Smooth muscle cell (in vitro differentiated cells): ENCODE measurements at regions not wholly inside any gene's neighbourhood (a gene's known extent, or its start where the extent isn't known, plus 50 kb on each side); places are given as distances from the start of the nearest gene placed in this dataset.

Experiments used
- DNase-seq: peaks from one replicate; lab custom pipeline; 2025; ENCODE audit not compliant: unreplicated experiment; lab: John Stamatoyannopoulos, UW
- H2AFZ ChIP-seq: fragments of 200-600 bp; sonication (generic); 2 replicates; pipeline ENCODE4 v1.6.0; 2016; ENCODE audit warnings: antibody characterized with exemption, low read depth, mild to moderate bottlenecking
- H3F3A ChIP-seq: fragments of 200-600 bp; sonication (generic); 2 replicates; pipeline ENCODE4 v1.6.0; 2017; ENCODE audit warnings: antibody characterized with exemption, low read depth
- H3K27ac ChIP-seq: fragments of 200-600 bp; sonication (generic); 2 replicates; pipeline ENCODE4 v1.5.1; 2016; ENCODE audit warnings: low read depth, mild to moderate bottlenecking
- H3K27me3 ChIP-seq: fragments of 200-600 bp; sonication (generic); 2 replicates; pipeline ENCODE4 v1.6.1; 2016; ENCODE audit warnings: low read depth, mild to moderate bottlenecking
- H3K36me3 ChIP-seq: fragments of 200-600 bp; sonication (generic); 2 replicates; pipeline ENCODE4 v1.5.1; 2016; ENCODE audit warnings: low read depth
- H3K4me1 ChIP-seq: fragments of 200-600 bp; sonication (generic); 2 replicates; pipeline ENCODE4 v1.5.1; 2016; ENCODE audit warnings: low read depth
- H3K4me2 ChIP-seq: fragments of 200-600 bp; sonication (generic); 2 replicates; pipeline ENCODE4 v1.6.0; 2016; ENCODE audit warnings: mild to moderate bottlenecking
- H3K4me3 ChIP-seq: fragments of 200-600 bp; sonication (generic); 2 replicates; pipeline ENCODE4 v1.5.1; 2016; ENCODE audit warnings: mild to moderate bottlenecking
- H3K79me2 ChIP-seq: fragments of 200-600 bp; sonication (generic); 2 replicates; pipeline ENCODE4 v1.6.0; 2016; ENCODE audit warnings: low read depth, mild to moderate bottlenecking
- H3K9ac ChIP-seq: fragments of 200-600 bp; sonication (generic); 2 replicates; pipeline ENCODE4 v1.6.0; 2016; ENCODE audit warnings: low read depth
- H3K9me3 ChIP-seq: fragments of 200-600 bp; sonication (generic); replicated peaks from 2 replicates; pipeline ENCODE4 v1.5.1; 2016; ENCODE audit warnings: low read depth
- H4K20me1 ChIP-seq: fragments of 200-600 bp; sonication (generic); 2 replicates; pipeline ENCODE4 v1.6.0; 2016; ENCODE audit warnings: low read depth
- WGBS: methylation state at CpG from one replicate; pipeline ENCODE4 v1.1.7; 2016; ENCODE audit warnings: low lambda C conversion rate; 5-methylcytosine and 5-hydroxymethylcytosine counted together
- TF ChIP-seq, protein P1 (sequence below): fragments of 200-600 bp; sonication (generic); IDR thresholded peaks from 2 replicates; pipeline ENCODE4 v1.5.1; 2017; ENCODE audit warnings: borderline replicate concordance, mild to moderate bottlenecking, antibody characterized with exemption; ENCODE audit not compliant: insufficient read depth, poor library complexity, severe bottlenecking

DNA sequence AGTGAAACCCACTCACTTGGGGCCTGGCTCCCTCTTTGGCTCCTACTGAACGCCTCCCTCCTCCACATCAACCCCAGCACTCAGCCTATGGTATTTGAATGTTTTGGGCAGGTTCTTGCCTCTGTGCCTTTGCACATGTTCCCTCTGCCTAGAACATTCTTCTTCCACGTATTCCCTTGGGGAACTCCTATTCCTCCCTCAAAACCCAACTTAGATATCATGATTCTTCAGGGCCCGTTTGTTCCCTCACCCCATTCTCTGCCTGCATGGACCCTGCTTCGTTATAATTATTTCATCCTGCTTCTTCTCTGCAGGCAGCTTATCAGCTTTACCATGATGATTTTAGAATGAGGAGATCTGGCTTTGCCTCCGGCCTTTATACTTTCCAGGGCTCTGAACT, 215.0 kb upstream of the IER5L start:
- Histone ChIP-seq H2AFZ (no peak overlapping the region), H3K4me3 (no peak overlapping the region), H3K27ac (no peak overlapping the region), H3K27me3 (no peaks in the 10 kb centered on the region), H3K9me3 (no peaks in the 10 kb centered on the region), H4K20me1 (no peaks in the 10 kb centered on the region), H3K79me2 (no peaks in the 10 kb centered on the region), H3K36me3 (no peaks in the 10 kb centered on the region), H3F3A (no peaks in the 10 kb centered on the region), H3K9ac (no peak overlapping the region), H3K4me2 (no peak overlapping the region), H3K4me1 (no peaks in the 10 kb centered on the region)
- TF ChIP-seq, protein P1, sequence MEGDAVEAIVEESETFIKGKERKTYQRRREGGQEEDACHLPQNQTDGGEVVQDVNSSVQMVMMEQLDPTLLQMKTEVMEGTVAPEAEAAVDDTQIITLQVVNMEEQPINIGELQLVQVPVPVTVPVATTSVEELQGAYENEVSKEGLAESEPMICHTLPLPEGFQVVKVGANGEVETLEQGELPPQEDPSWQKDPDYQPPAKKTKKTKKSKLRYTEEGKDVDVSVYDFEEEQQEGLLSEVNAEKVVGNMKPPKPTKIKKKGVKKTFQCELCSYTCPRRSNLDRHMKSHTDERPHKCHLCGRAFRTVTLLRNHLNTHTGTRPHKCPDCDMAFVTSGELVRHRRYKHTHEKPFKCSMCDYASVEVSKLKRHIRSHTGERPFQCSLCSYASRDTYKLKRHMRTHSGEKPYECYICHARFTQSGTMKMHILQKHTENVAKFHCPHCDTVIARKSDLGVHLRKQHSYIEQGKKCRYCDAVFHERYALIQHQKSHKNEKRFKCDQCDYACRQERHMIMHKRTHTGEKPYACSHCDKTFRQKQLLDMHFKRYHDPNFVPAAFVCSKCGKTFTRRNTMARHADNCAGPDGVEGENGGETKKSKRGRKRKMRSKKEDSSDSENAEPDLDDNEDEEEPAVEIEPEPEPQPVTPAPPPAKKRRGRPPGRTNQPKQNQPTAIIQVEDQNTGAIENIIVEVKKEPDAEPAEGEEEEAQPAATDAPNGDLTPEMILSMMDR, result no peak
- DNase-seq, result no peak
- 91% methylated on average over 5 of the region's 5 CpGs for WGBS

DNA sequence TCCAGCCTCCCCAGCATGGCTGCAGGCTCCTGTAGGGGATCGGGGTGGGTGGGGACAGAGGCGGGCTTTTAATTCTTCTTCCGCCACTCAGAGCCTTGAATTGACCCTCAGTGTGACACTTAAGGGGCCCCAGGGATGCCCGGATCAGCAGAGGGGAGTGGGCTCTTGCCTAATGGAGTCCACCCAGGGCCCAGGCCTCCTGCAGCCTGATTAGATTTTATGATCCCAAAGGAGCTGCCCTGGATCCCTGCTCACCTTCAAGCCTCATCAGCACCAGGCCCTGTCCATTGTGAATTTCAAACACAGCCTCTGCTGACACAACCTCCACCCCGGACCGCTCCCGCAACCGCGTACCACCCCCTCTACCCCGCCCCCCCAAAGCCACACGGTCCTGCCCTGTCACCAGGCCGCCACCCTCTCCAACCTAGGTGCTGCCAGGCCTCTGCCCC, 214.1 kb upstream of the IER5L start:
- Histone ChIP-seq H3K27ac (no peak overlapping the region), H3K9ac (no peak overlapping the region), H3K4me1 (no peaks in the 10 kb centered on the region), H3K27me3 (no peaks in the 10 kb centered on the region), H3F3A (no peaks in the 10 kb centered on the region), H3K4me3 (no peak overlapping the region), H3K9me3 (no peaks in the 10 kb centered on the region), H4K20me1 (no peaks in the 10 kb centered on the region), H3K4me2 (no peak overlapping the region), H3K36me3 (no peaks in the 10 kb centered on the region), H3K79me2 (no peaks in the 10 kb centered on the region), H2AFZ (no peak overlapping the region)
- WGBS, result 25% methylated on average over 1 of the region's 12 CpGs
- DNase-seq, result no peak
- TF ChIP-seq, protein P1, result no peak

DNA sequence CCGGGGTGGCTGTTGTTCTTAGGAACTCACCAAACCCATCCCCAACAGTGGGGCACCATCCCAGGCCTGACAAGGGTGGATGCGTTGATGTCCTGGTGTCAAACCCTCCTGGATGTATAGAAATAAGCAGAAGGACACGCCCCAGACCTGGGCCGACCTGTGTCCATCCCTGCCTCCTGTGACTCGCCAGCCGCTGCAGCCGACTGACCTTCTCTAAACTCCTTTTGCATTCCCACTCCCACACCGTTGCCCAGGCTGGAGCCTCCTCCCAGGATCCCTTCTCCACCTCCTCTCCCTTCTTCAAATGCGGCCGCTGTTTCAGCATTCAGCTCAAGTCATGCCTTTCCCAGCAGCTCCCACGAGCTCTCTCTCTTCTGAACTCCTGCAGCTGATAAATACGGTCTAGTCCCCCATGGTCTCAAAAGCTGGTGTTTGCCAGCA, 213.2 kb upstream of the IER5L start:
- Histone ChIP-seq H3K4me3 (no peak overlapping the region), H3K9me3 (no peaks in the 10 kb centered on the region), H3K27me3 (no peaks in the 10 kb centered on the region), H3K4me1 (no peaks in the 10 kb centered on the region), H3K9ac (no peak overlapping the region), H3K4me2 (no peak overlapping the region), H3F3A (no peaks in the 10 kb centered on the region), H3K36me3 (no peaks in the 10 kb centered on the region), H3K79me2 (no peaks in the 10 kb centered on the region), H2AFZ (no peak overlapping the region), H3K27ac (no peak overlapping the region), H4K20me1 (no peaks in the 10 kb centered on the region)
- TF ChIP-seq, protein P1, result no peak
- WGBS, result 79% methylated on average over 12 of the region's 12 CpGs
- no peak for DNase-seq

DNA sequence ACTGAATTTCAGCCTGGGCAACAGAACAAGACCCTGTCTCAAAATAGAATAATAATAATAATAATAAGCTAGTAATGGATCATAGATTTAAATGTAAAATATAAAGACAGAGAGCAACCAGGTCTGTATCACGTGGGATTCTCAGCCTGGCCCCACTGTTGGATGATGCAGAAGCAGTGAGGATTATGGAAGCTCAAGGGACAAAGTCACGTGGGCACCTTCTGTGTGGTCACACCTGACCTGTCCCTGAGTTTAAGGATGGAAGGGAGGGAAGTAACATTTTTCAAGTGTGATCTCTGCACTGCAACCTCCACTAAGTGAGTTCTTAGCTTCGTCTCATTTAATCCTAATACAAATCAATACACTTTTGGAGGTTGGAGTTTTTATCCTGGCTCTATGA, 212.5 kb upstream of the IER5L start:
- TF ChIP-seq, protein P1, result no peak
- H3K27ac ChIP-seq, result no peak overlapping the region
- DNase-seq, result no peak
- H3F3A ChIP-seq, result no peaks in the 10 kb centered on the region
- no peaks in the 10 kb centered on the region for H4K20me1 ChIP-seq
- H3K4me3 ChIP-seq, result no peak overlapping the region
- H3K9ac ChIP-seq, result no peak overlapping the region
- H3K36me3 ChIP-seq, result no peaks in the 10 kb centered on the region
- no peak overlapping the region for H2AFZ ChIP-seq
- H3K79me2 ChIP-seq, result no peaks in the 10 kb centered on the region
- no peak overlapping the region for H3K4me2 ChIP-seq
- no peaks in the 10 kb centered on the region for H3K27me3 ChIP-seq
- 95% methylated on average over 3 of the region's 3 CpGs for whole genome bisulfite sequencing
- no peaks in the 10 kb centered on the region for H3K9me3 ChIP-seq
- no peaks in the 10 kb centered on the region for H3K4me1 ChIP-seq
